ENCODE measurements at regions not wholly inside any gene's neighbourhood (a gene's known extent, or its start where the extent isn't known, plus 50 kb on each side); places are given as distances from the start of the nearest gene placed in this dataset.

- no peak overlapping the region for H3K4me3 ChIP-seq (ENCODE audit: low read length)
- no peaks in the 10 kb centered on the region for H3K27me3 ChIP-seq (ENCODE audit: control insufficient read depth, insufficient read depth, low read length)
- WGBS (ENCODE audit: insufficient coverage, low lambda C conversion rate): 100% methylated on average over 2 of the region's 3 CpGs
- no peaks in the 10 kb centered on the region for H3K36me3 ChIP-seq (ENCODE audit: control insufficient read depth, insufficient read depth, low read length)
- DNase-seq: no peak
- H3K4me1 ChIP-seq (ENCODE audit: control insufficient read depth, insufficient read depth, low read length): no peaks in the 10 kb centered on the region
- H3K9me3 ChIP-seq (ENCODE audit: control insufficient read depth, low read depth, low read length): no peaks in the 10 kb centered on the region
- no peak overlapping the region for H3K27ac ChIP-seq (ENCODE audit: low read length)
Observed at GRCh38 chr13:63938851-63939250, 2523.2 kb upstream of the PCDH20 start.

- Histone ChIP-seq H3K27me3 (ENCODE audit: control insufficient read depth, insufficient read depth, low read length) (no peaks in the 10 kb centered on the region), H3K36me3 (ENCODE audit: control insufficient read depth, insufficient read depth, low read length) (no peaks in the 10 kb centered on the region), H3K27ac (ENCODE audit: low read length) (no peak overlapping the region), H3K4me1 (ENCODE audit: control insufficient read depth, insufficient read depth, low read length) (no peaks in the 10 kb centered on the region), H3K4me3 (ENCODE audit: low read length) (no peak overlapping the region), H3K9me3 (ENCODE audit: control insufficient read depth, low read depth, low read length) (no peaks in the 10 kb centered on the region)
- peak in 1 of 2 donors; percentile 2 for DNase-seq
- WGBS (ENCODE audit: insufficient coverage, low lambda C conversion rate): no CpG with 5 or more reads among the region's 10 CpGs
Observed at GRCh38 chr13:63910511-63910910, 2494.9 kb upstream of the PCDH20 start.

- no peak for DNase-seq
- Histone ChIP-seq H3K4me3 (ENCODE audit: low read length) (no peak overlapping the region), H3K36me3 (ENCODE audit: control insufficient read depth, insufficient read depth, low read length) (no peaks in the 10 kb centered on the region), H3K4me1 (ENCODE audit: control insufficient read depth, insufficient read depth, low read length) (no peaks in the 10 kb centered on the region), H3K27me3 (ENCODE audit: control insufficient read depth, insufficient read depth, low read length) (no peaks in the 10 kb centered on the region), H3K9me3 (ENCODE audit: control insufficient read depth, low read depth, low read length) (no peaks in the 10 kb centered on the region), H3K27ac (ENCODE audit: low read length) (no peak overlapping the region)
- WGBS (ENCODE audit: insufficient coverage, low lambda C conversion rate): 75% methylated on average over 3 of the region's 6 CpGs
Observed at GRCh38 chr13:63909726-63910375, 2494.2 kb upstream of the PCDH20 start.

- Histone ChIP-seq H3K27me3 (ENCODE audit: control insufficient read depth, insufficient read depth, low read length) (no peaks in the 10 kb centered on the region), H3K36me3 (ENCODE audit: control insufficient read depth, insufficient read depth, low read length) (no peaks in the 10 kb centered on the region), H3K9me3 (ENCODE audit: control insufficient read depth, low read depth, low read length) (no peaks in the 10 kb centered on the region), H3K4me3 (ENCODE audit: low read length) (no peak overlapping the region), H3K27ac (ENCODE audit: low read length) (no peak overlapping the region), H3K4me1 (ENCODE audit: control insufficient read depth, insufficient read depth, low read length) (no peaks in the 10 kb centered on the region)
- DNase-seq: no peak
- no CpG with 5 or more reads among the region's 9 CpGs for WGBS (ENCODE audit: insufficient coverage, low lambda C conversion rate)
Observed at GRCh38 chr13:63902141-63902540, 2486.5 kb upstream of the PCDH20 start.

- H3K27ac ChIP-seq (ENCODE audit: low read length): no peak overlapping the region
- H3K27me3 ChIP-seq (ENCODE audit: control insufficient read depth, insufficient read depth, low read length): no peaks in the 10 kb centered on the region
- H3K4me3 ChIP-seq (ENCODE audit: low read length): no peak overlapping the region
- H3K4me1 ChIP-seq (ENCODE audit: control insufficient read depth, insufficient read depth, low read length): no peaks in the 10 kb centered on the region
- no peak for DNase-seq
- H3K9me3 ChIP-seq (ENCODE audit: control insufficient read depth, low read depth, low read length): no peaks in the 10 kb centered on the region
- no peaks in the 10 kb centered on the region for H3K36me3 ChIP-seq (ENCODE audit: control insufficient read depth, insufficient read depth, low read length)
- WGBS (ENCODE audit: insufficient coverage, low lambda C conversion rate): 94% methylated on average over 4 of the region's 5 CpGs
Observed at GRCh38 chr13:63901630-63902029, 2486.0 kb upstream of the PCDH20 start.

- no peaks in the 10 kb centered on the region for H3K4me1 ChIP-seq (ENCODE audit: control insufficient read depth, insufficient read depth, low read length)
- DNase-seq: no peak
- WGBS (ENCODE audit: insufficient coverage, low lambda C conversion rate): no CpG with 5 or more reads among the region's 1 CpG
Observed at GRCh38 chr13:63900406-63900805, 2484.8 kb upstream of the PCDH20 start.

GRCh38 chr13:63896321-63896720 is 2480.7 kb upstream of the PCDH20 start:
- H3K4me3 ChIP-seq (ENCODE audit: low read length): no peak overlapping the region
- no peak for DNase-seq
- no peaks in the 10 kb centered on the region for H3K4me1 ChIP-seq (ENCODE audit: control insufficient read depth, insufficient read depth, low read length)
- H3K36me3 ChIP-seq (ENCODE audit: control insufficient read depth, insufficient read depth, low read length): no peaks in the 10 kb centered on the region
- no peaks in the 10 kb centered on the region for H3K9me3 ChIP-seq (ENCODE audit: control insufficient read depth, low read depth, low read length)
- H3K27me3 ChIP-seq (ENCODE audit: control insufficient read depth, insufficient read depth, low read length): no peaks in the 10 kb centered on the region
- H3K27ac ChIP-seq (ENCODE audit: low read length): no peak overlapping the region

More at GRCh38 chr13:63900406-63900805, 2484.8 kb upstream of the PCDH20 start:
- Histone ChIP-seq H3K9me3 (ENCODE audit: control insufficient read depth, low read depth, low read length) (no peaks in the 10 kb centered on the region), H3K27ac (ENCODE audit: low read length) (no peak overlapping the region), H3K36me3 (ENCODE audit: control insufficient read depth, insufficient read depth, low read length) (no peaks in the 10 kb centered on the region), H3K4me3 (ENCODE audit: low read length) (no peak overlapping the region), H3K27me3 (ENCODE audit: control insufficient read depth, insufficient read depth, low read length) (no peaks in the 10 kb centered on the region)

GRCh38 chr13:63882052-63882451 is 2466.4 kb upstream of the PCDH20 start:
- no peaks in the 10 kb centered on the region for H3K9me3 ChIP-seq (ENCODE audit: control insufficient read depth, low read depth, low read length)
- no peaks in the 10 kb centered on the region for H3K27me3 ChIP-seq (ENCODE audit: control insufficient read depth, insufficient read depth, low read length)
- WGBS (ENCODE audit: insufficient coverage, low lambda C conversion rate): 100% methylated on average over 1 of the region's 1 CpG
- no peak overlapping the region for H3K4me3 ChIP-seq (ENCODE audit: low read length)
- no peak for DNase-seq
- H3K4me1 ChIP-seq (ENCODE audit: control insufficient read depth, insufficient read depth, low read length): no peaks in the 10 kb centered on the region
- H3K27ac ChIP-seq (ENCODE audit: low read length): no peak overlapping the region
- H3K36me3 ChIP-seq (ENCODE audit: control insufficient read depth, insufficient read depth, low read length): no peaks in the 10 kb centered on the region

- no peaks in the 10 kb centered on the region for H3K27me3 ChIP-seq (ENCODE audit: control insufficient read depth, insufficient read depth, low read length)
- WGBS (ENCODE audit: insufficient coverage, low lambda C conversion rate): 89% methylated on average over 1 of the region's 3 CpGs
- H3K9me3 ChIP-seq (ENCODE audit: control insufficient read depth, low read depth, low read length): no peaks in the 10 kb centered on the region
- H3K4me1 ChIP-seq (ENCODE audit: control insufficient read depth, insufficient read depth, low read length): no peaks in the 10 kb centered on the region
- no peak for DNase-seq
- H3K27ac ChIP-seq (ENCODE audit: low read length): no peak overlapping the region
- no peaks in the 10 kb centered on the region for H3K36me3 ChIP-seq (ENCODE audit: control insufficient read depth, insufficient read depth, low read length)
- H3K4me3 ChIP-seq (ENCODE audit: low read length): no peak overlapping the region
Observed at GRCh38 chr13:63880705-63881104, 2465.1 kb upstream of the PCDH20 start.

- DNase-seq: no peak
- H3K4me3 ChIP-seq (ENCODE audit: low read length): no peak overlapping the region
- H3K36me3 ChIP-seq (ENCODE audit: control insufficient read depth, insufficient read depth, low read length): no peaks in the 10 kb centered on the region
- no peak overlapping the region for H3K27ac ChIP-seq (ENCODE audit: low read length)
- no peaks in the 10 kb centered on the region for H3K9me3 ChIP-seq (ENCODE audit: control insufficient read depth, low read depth, low read length)
- 93% methylated on average over 3 of the region's 5 CpGs for WGBS (ENCODE audit: insufficient coverage, low lambda C conversion rate)
- no peaks in the 10 kb centered on the region for H3K4me1 ChIP-seq (ENCODE audit: control insufficient read depth, insufficient read depth, low read length)
- H3K27me3 ChIP-seq (ENCODE audit: control insufficient read depth, insufficient read depth, low read length): no peaks in the 10 kb centered on the region
Observed at GRCh38 chr13:63873936-63874335, 2458.3 kb upstream of the PCDH20 start.

- Histone ChIP-seq H3K4me1 (ENCODE audit: control insufficient read depth, insufficient read depth, low read length) (no peaks in the 10 kb centered on the region), H3K9me3 (ENCODE audit: control insufficient read depth, low read depth, low read length) (no peaks in the 10 kb centered on the region), H3K36me3 (ENCODE audit: control insufficient read depth, insufficient read depth, low read length) (no peaks in the 10 kb centered on the region), H3K27me3 (ENCODE audit: control insufficient read depth, insufficient read depth, low read length) (no peaks in the 10 kb centered on the region), H3K27ac (ENCODE audit: low read length) (no peak overlapping the region), H3K4me3 (ENCODE audit: low read length) (no peak overlapping the region)
- WGBS (ENCODE audit: insufficient coverage, low lambda C conversion rate): 95% methylated on average over 3 of the region's 3 CpGs
- no peak for DNase-seq
Observed at GRCh38 chr13:63864171-63864902, 2448.7 kb upstream of the PCDH20 start.
